ENCODE measurements at regions not wholly inside any gene's neighbourhood (a gene's known extent, or its start where the extent isn't known, plus 50 kb on each side); places are given as distances from the start of the nearest gene placed in this dataset.

- no peak overlapping the region for H3K27ac ChIP-seq
- no peak overlapping the region for H3K4me3 ChIP-seq
Observed at GRCh38 chr6:11929241-11929835, 82.8 kb upstream of the HIVEP1 start.

GRCh38 chr6:11926594-11927407 lies 85.3 kb upstream of the HIVEP1 start:
- Histone ChIP-seq H3K27ac (no peak overlapping the region), H3K4me3 (no peak overlapping the region)

GRCh38 chr6:11925805-11926204 lies 86.3 kb upstream of the HIVEP1 start:
- Histone ChIP-seq H3K27ac (no peak overlapping the region), H3K4me3 (no peak overlapping the region)

- Histone ChIP-seq H3K4me3 (no peak overlapping the region), H3K27ac (no peak overlapping the region)
Observed at GRCh38 chr6:11923621-11924020, 88.5 kb upstream of the HIVEP1 start.

GRCh38 chr6:11922901-11923300 lies 89.2 kb upstream of the HIVEP1 start:
- Histone ChIP-seq H3K27ac (no peak overlapping the region), H3K4me3 (no peak overlapping the region)

GRCh38 chr6:11921751-11922150 lies 90.4 kb upstream of the HIVEP1 start:
- H3K4me3 ChIP-seq = no peak overlapping the region
- H3K27ac ChIP-seq = peak overlapping the region in 6 of 21 experiments; percentile 24 to 55 (median 48)

GRCh38 chr6:11921017-11921438 lies 91.1 kb upstream of the HIVEP1 start:
- Histone ChIP-seq H3K4me3 (no peak overlapping the region), H3K27ac (peak overlapping the region in 14 of 21 experiments; percentile 4 to 67 (median 45))

GRCh38 chr6:11920566-11920965 lies 91.5 kb upstream of the HIVEP1 start:
- Histone ChIP-seq H3K4me3 (no peak overlapping the region), H3K27ac (peak overlapping the region in 12 of 21 experiments; percentile 4 to 67 (median 42))

GRCh38 chr6:11919771-11920440 lies 92.2 kb upstream of the HIVEP1 start:
- H3K4me3 ChIP-seq = no peak overlapping the region
- peak overlapping the region in 6 of 21 experiments; percentile 19 to 50 (median 46) for H3K27ac ChIP-seq

- Histone ChIP-seq H3K4me3 (no peak overlapping the region), H3K27ac (peak overlapping the region in 9 of 21 experiments; percentile 2 to 62 (median 34))
Observed at GRCh38 chr6:11918739-11919605, 93.1 kb upstream of the HIVEP1 start.

- peak overlapping the region in 7 of 21 experiments; percentile 4 to 62 (median 38) for H3K27ac ChIP-seq
- H3K4me3 ChIP-seq = no peak overlapping the region
Observed at GRCh38 chr6:11917951-11918738, 94.0 kb upstream of the HIVEP1 start.

GRCh38 chr6:11912420-11912819 lies 99.7 kb upstream of the HIVEP1 start:
- H3K4me3 ChIP-seq = no peak overlapping the region
- no peak overlapping the region for H3K27ac ChIP-seq

- no peak overlapping the region for H3K27ac ChIP-seq
- H3K4me3 ChIP-seq = no peak overlapping the region
Observed at GRCh38 chr6:11911538-11911937, 100.6 kb upstream of the HIVEP1 start.

GRCh38 chr6:11909696-11910132 lies 102.4 kb upstream of the HIVEP1 start:
- Histone ChIP-seq H3K4me3 (no peak overlapping the region), H3K27ac (no peak overlapping the region)

GRCh38 chr6:11908436-11909105 lies 103.5 kb upstream of the HIVEP1 start:
- Histone ChIP-seq H3K4me3 (no peak overlapping the region), H3K27ac (no peak overlapping the region)

GRCh38 chr6:11903645-11904044 lies 108.5 kb upstream of the HIVEP1 start:
- no peak overlapping the region for H3K4me3 ChIP-seq
- H3K27ac ChIP-seq = no peak overlapping the region

GRCh38 chr6:11902527-11902926 lies 109.6 kb upstream of the HIVEP1 start:
- H3K4me3 ChIP-seq = no peak overlapping the region
- no peak overlapping the region for H3K27ac ChIP-seq
